ENCODE measurements at regions not wholly inside any gene's neighbourhood (a gene's known extent, or its start where the extent isn't known, plus 50 kb on each side); places are given as distances from the start of the nearest gene placed in this dataset.

- WGBS, 2 donors, result 18 to 19% methylated on average over 10 of the region's 10 CpGs
- H3K4me3 ChIP-seq (ENCODE audit: low read depth in 1 of 2, low read length in 2 of 2), result no peak overlapping the region
Observed at GRCh38 chr1:110746644-110747259, 72.0 kb upstream of the KCNA3 start.

GRCh38 chr1:110743397-110743796 is 68.7 kb upstream of the KCNA3 start:
- Histone ChIP-seq H3K27me3 (ENCODE audit: control insufficient read depth in 1 of 2, insufficient read depth in 2 of 2, low read length in 2 of 2) (peaks cover 0 to 4% of the 10 kb centered on the region in 2 donors), H3K9me3 (ENCODE audit: control insufficient read depth in 2 of 2, insufficient read depth in 1 of 2, low read depth in 1 of 2, low read length in 1 of 2) (no peaks in the 10 kb centered on the region), H3K4me3 (ENCODE audit: low read depth in 1 of 2, low read length in 2 of 2) (no peak overlapping the region), H3K4me1 (ENCODE audit: control insufficient read depth in 2 of 2, insufficient read depth in 2 of 2, low read length in 1 of 2) (no peaks in the 10 kb centered on the region), H3K36me3 (ENCODE audit: control insufficient read depth in 2 of 2, insufficient read depth in 2 of 2, low read length in 1 of 2) (no peaks in the 10 kb centered on the region), H3K27ac (ENCODE audit: low read depth in 2 of 2, low read length in 1 of 2) (no peak overlapping the region)

More at GRCh38 chr1:110746644-110747259, 72.0 kb upstream of the KCNA3 start:
- H3K27ac ChIP-seq (ENCODE audit: low read depth in 2 of 2, low read length in 1 of 2), result no peak overlapping the region
- H3K27me3 ChIP-seq (ENCODE audit: control insufficient read depth in 1 of 2, insufficient read depth in 2 of 2, low read length in 2 of 2), result peaks cover 0 to 4% of the 10 kb centered on the region in 2 donors
- H3K4me1 ChIP-seq (ENCODE audit: control insufficient read depth in 2 of 2, insufficient read depth in 2 of 2, low read length in 1 of 2), result no peaks in the 10 kb centered on the region
- no peaks in the 10 kb centered on the region for H3K9me3 ChIP-seq (ENCODE audit: control insufficient read depth in 2 of 2, insufficient read depth in 1 of 2, low read depth in 1 of 2, low read length in 1 of 2)
- H3K36me3 ChIP-seq (ENCODE audit: control insufficient read depth in 2 of 2, insufficient read depth in 2 of 2, low read length in 1 of 2), result no peaks in the 10 kb centered on the region

GRCh38 chr1:110736900-110737605 is 62.3 kb upstream of the KCNA3 start:
- Histone ChIP-seq H3K36me3 (ENCODE audit: control insufficient read depth in 2 of 2, insufficient read depth in 2 of 2, low read length in 1 of 2) (no peaks in the 10 kb centered on the region), H3K27me3 (ENCODE audit: control insufficient read depth in 1 of 2, insufficient read depth in 2 of 2, low read length in 2 of 2) (no peaks in the 10 kb centered on the region), H3K4me3 (ENCODE audit: low read depth in 1 of 2, low read length in 2 of 2) (no peak overlapping the region), H3K27ac (ENCODE audit: low read depth in 2 of 2, low read length in 1 of 2) (no peak overlapping the region), H3K9me3 (ENCODE audit: control insufficient read depth in 2 of 2, insufficient read depth in 1 of 2, low read depth in 1 of 2, low read length in 1 of 2) (no peaks in the 10 kb centered on the region), H3K4me1 (ENCODE audit: control insufficient read depth in 2 of 2, insufficient read depth in 2 of 2, low read length in 1 of 2) (no peaks in the 10 kb centered on the region)
- WGBS, 2 donors, result 55 to 59% methylated on average over 5 of the region's 5 CpGs

- H3K27me3 ChIP-seq (ENCODE audit: control insufficient read depth in 1 of 2, insufficient read depth in 2 of 2, low read length in 2 of 2), result no peaks in the 10 kb centered on the region
- H3K27ac ChIP-seq (ENCODE audit: low read depth in 2 of 2, low read length in 1 of 2), result no peak overlapping the region
- H3K9me3 ChIP-seq (ENCODE audit: control insufficient read depth in 2 of 2, insufficient read depth in 1 of 2, low read depth in 1 of 2, low read length in 1 of 2), result no peaks in the 10 kb centered on the region
- 64 to 79% methylated on average over 5 of the region's 5 CpGs for WGBS, 2 donors
- no peaks in the 10 kb centered on the region for H3K4me1 ChIP-seq (ENCODE audit: control insufficient read depth in 2 of 2, insufficient read depth in 2 of 2, low read length in 1 of 2)
- H3K36me3 ChIP-seq (ENCODE audit: control insufficient read depth in 2 of 2, insufficient read depth in 2 of 2, low read length in 1 of 2), result no peaks in the 10 kb centered on the region
- H3K4me3 ChIP-seq (ENCODE audit: low read depth in 1 of 2, low read length in 2 of 2), result no peak overlapping the region
Observed at GRCh38 chr1:110734133-110734680, 59.5 kb upstream of the KCNA3 start.

GRCh38 chr1:110731529-110731928 is 56.8 kb upstream of the KCNA3 start:
- H3K9me3 ChIP-seq (ENCODE audit: control insufficient read depth in 2 of 2, insufficient read depth in 1 of 2, low read depth in 1 of 2, low read length in 1 of 2), result no peaks in the 10 kb centered on the region
- 69 to 82% methylated on average over 5 of the region's 5 CpGs for WGBS, 2 donors
- H3K36me3 ChIP-seq (ENCODE audit: control insufficient read depth in 2 of 2, insufficient read depth in 2 of 2, low read length in 1 of 2), result no peaks in the 10 kb centered on the region
- no peaks in the 10 kb centered on the region for H3K27me3 ChIP-seq (ENCODE audit: control insufficient read depth in 1 of 2, insufficient read depth in 2 of 2, low read length in 2 of 2)
- H3K27ac ChIP-seq (ENCODE audit: low read depth in 2 of 2, low read length in 1 of 2), result no peak overlapping the region
- H3K4me3 ChIP-seq (ENCODE audit: low read depth in 1 of 2, low read length in 2 of 2), result no peak overlapping the region
- no peaks in the 10 kb centered on the region for H3K4me1 ChIP-seq (ENCODE audit: control insufficient read depth in 2 of 2, insufficient read depth in 2 of 2, low read length in 1 of 2)

- Histone ChIP-seq H3K36me3 (ENCODE audit: control insufficient read depth in 2 of 2, insufficient read depth in 2 of 2, low read length in 1 of 2) (no peaks in the 10 kb centered on the region), H3K9me3 (ENCODE audit: control insufficient read depth in 2 of 2, insufficient read depth in 1 of 2, low read depth in 1 of 2, low read length in 1 of 2) (no peaks in the 10 kb centered on the region), H3K4me3 (ENCODE audit: low read depth in 1 of 2, low read length in 2 of 2) (no peak overlapping the region), H3K27me3 (ENCODE audit: control insufficient read depth in 1 of 2, insufficient read depth in 2 of 2, low read length in 2 of 2) (no peaks in the 10 kb centered on the region), H3K4me1 (ENCODE audit: control insufficient read depth in 2 of 2, insufficient read depth in 2 of 2, low read length in 1 of 2) (no peaks in the 10 kb centered on the region), H3K27ac (ENCODE audit: low read depth in 2 of 2, low read length in 1 of 2) (no peak overlapping the region)
- 75 to 80% methylated on average over 4 of the region's 4 CpGs for WGBS, 2 donors
Observed at GRCh38 chr1:110728388-110729001, 53.8 kb upstream of the KCNA3 start.

GRCh38 chr1:110727246-110727645 is 52.5 kb upstream of the KCNA3 start:
- no peaks in the 10 kb centered on the region for H3K4me1 ChIP-seq (ENCODE audit: control insufficient read depth in 2 of 2, insufficient read depth in 2 of 2, low read length in 1 of 2)
- H3K4me3 ChIP-seq (ENCODE audit: low read depth in 1 of 2, low read length in 2 of 2), result no peak overlapping the region
- H3K27me3 ChIP-seq (ENCODE audit: control insufficient read depth in 1 of 2, insufficient read depth in 2 of 2, low read length in 2 of 2), result no peaks in the 10 kb centered on the region
- 52 to 55% methylated on average over 3 of the region's 3 CpGs for WGBS, 2 donors
- no peak overlapping the region for H3K27ac ChIP-seq (ENCODE audit: low read depth in 2 of 2, low read length in 1 of 2)
- H3K9me3 ChIP-seq (ENCODE audit: control insufficient read depth in 2 of 2, insufficient read depth in 1 of 2, low read depth in 1 of 2, low read length in 1 of 2), result no peaks in the 10 kb centered on the region
- H3K36me3 ChIP-seq (ENCODE audit: control insufficient read depth in 2 of 2, insufficient read depth in 2 of 2, low read length in 1 of 2), result no peaks in the 10 kb centered on the region

GRCh38 chr1:110726755-110727154 is 52.0 kb upstream of the KCNA3 start:
- no peak overlapping the region for H3K27ac ChIP-seq (ENCODE audit: low read depth in 2 of 2, low read length in 1 of 2)
- H3K4me3 ChIP-seq (ENCODE audit: low read depth in 1 of 2, low read length in 2 of 2), result no peak overlapping the region
- H3K36me3 ChIP-seq (ENCODE audit: control insufficient read depth in 2 of 2, insufficient read depth in 2 of 2, low read length in 1 of 2), result no peaks in the 10 kb centered on the region
- no peaks in the 10 kb centered on the region for H3K9me3 ChIP-seq (ENCODE audit: control insufficient read depth in 2 of 2, insufficient read depth in 1 of 2, low read depth in 1 of 2, low read length in 1 of 2)
- no peaks in the 10 kb centered on the region for H3K27me3 ChIP-seq (ENCODE audit: control insufficient read depth in 1 of 2, insufficient read depth in 2 of 2, low read length in 2 of 2)
- no peaks in the 10 kb centered on the region for H3K4me1 ChIP-seq (ENCODE audit: control insufficient read depth in 2 of 2, insufficient read depth in 2 of 2, low read length in 1 of 2)
